HL-60/S4 treated with phorbol 12-myristate 13-acetate at 8.2 ng/mL for 4 days and 3 days (cell line): ENCODE measurements at regions not wholly inside any gene's neighbourhood (a gene's known extent, or its start where the extent isn't known, plus 50 kb on each side); places are given as distances from the start of the nearest gene placed in this dataset.
"Not testable (repeated sequence)": the region's sequence is repeated elsewhere in the genome, so short reads cannot be mapped to it uniquely, and the experiment has no call there.

Experiments used
- in situ Hi-C: fragments of 300-500 bp; cut with MboI; formaldehyde crosslinking; loops from 2 replicates; pipeline ENCODE4 v1.15.0; 2022; ENCODE audit warnings: low sequenced_read_pairs

GRCh38 chr6:137793805-137794515 is 73.1 kb upstream of the TNFAIP3 start:
- in situ Hi-C loops: no loop called here

- in situ Hi-C loops: no loop called here
Measured at GRCh38 chr6:137794516-137795201, 72.4 kb upstream of the TNFAIP3 start.

- in situ Hi-C loops: no loop called here
Measured at GRCh38 chr6:137795501-137795900, 71.6 kb upstream of the TNFAIP3 start.

GRCh38 chr6:137798261-137798660 is 68.8 kb upstream of the TNFAIP3 start:
- in situ Hi-C loops: no loop called here

GRCh38 chr6:137798846-137799245 is 68.2 kb upstream of the TNFAIP3 start:
- in situ Hi-C loops: no loop called here

GRCh38 chr6:137799950-137800568 is 67.0 kb upstream of the TNFAIP3 start:
- in situ Hi-C loops: loop anchor here (5.0 kb wide), 1 partner anchor 83 kb away; no protein-coding TSS in a partner anchor

GRCh38 chr6:137800762-137801161 is 66.3 kb upstream of the TNFAIP3 start:
- in situ Hi-C loops: loop anchor here (5.0 kb wide), 1 partner anchor 83 kb away; no protein-coding TSS in a partner anchor

- in situ Hi-C loops: loop anchor here (5.0 kb wide), 1 partner anchor 84 kb away; no protein-coding TSS in a partner anchor
Measured at GRCh38 chr6:137801352-137802114, 65.5 kb upstream of the TNFAIP3 start.

- in situ Hi-C loops: loop anchor here (5.0 kb wide), 1 partner anchor 85 kb away; no protein-coding TSS in a partner anchor
Measured at GRCh38 chr6:137802408-137803182, 64.5 kb upstream of the TNFAIP3 start.

GRCh38 chr6:137804637-137805036 is 62.4 kb upstream of the TNFAIP3 start:
- in situ Hi-C loops: loop anchor here (5.0 kb wide), 1 partner anchor 87 kb away; no protein-coding TSS in a partner anchor

- in situ Hi-C loops: no loop called here
Measured at GRCh38 chr6:137805622-137806021, 61.4 kb upstream of the TNFAIP3 start.

GRCh38 chr6:137806914-137807682 is 60.0 kb upstream of the TNFAIP3 start:
- in situ Hi-C loops: no loop called here

GRCh38 chr6:137808191-137808590 is 58.9 kb upstream of the TNFAIP3 start:
- in situ Hi-C loops: no loop called here

GRCh38 chr6:137808836-137809315 is 58.2 kb upstream of the TNFAIP3 start:
- in situ Hi-C loops: no loop called here

GRCh38 chr6:137809895-137810553 is 57.0 kb upstream of the TNFAIP3 start:
- in situ Hi-C loops: not testable (repeated sequence)

- in situ Hi-C loops: no loop called here
Measured at GRCh38 chr6:137810554-137811120, 56.4 kb upstream of the TNFAIP3 start.

GRCh38 chr6:137811121-137811915 is 55.7 kb upstream of the TNFAIP3 start:
- in situ Hi-C loops: no loop called here
